Endothelial cell of umbilical vein (primary cell): ENCODE measurements at regions not wholly inside any gene's neighbourhood (a gene's known extent, or its start where the extent isn't known, plus 50 kb on each side); places are given as distances from the start of the nearest gene placed in this dataset.

Source experiments
- BruUV-seq: library from RNA; stranded (reverse); fragments of 400-500 nt; replicated peaks from 2 replicates; lab custom pipeline; 2021; lab: Mats Ljungman, UMichigan
- CTCF ChIA-PET: fragments of 300-600, 350-600 bp; sonication (Branson Sonifier 250); formaldehyde crosslinking; loops from one replicate; lab custom pipeline; 2021; ENCODE audit warnings: antibody characterized with exemption, inconsistent platforms; lab: Charles Lee
- POLR2A ChIA-PET: fragments of 300-600, 350-600 bp; sonication (Branson Sonifier 250); formaldehyde crosslinking; loops from one replicate; lab custom pipeline; 2021; ENCODE audit warnings: antibody characterized with exemption, inconsistent platforms; lab: Charles Lee
- DNase-seq: peaks from one replicate; pipeline ENCODE4 v3.0.0-alpha.2; 2011; ENCODE audit warnings: low read depth, low spot score
- FAIRE-seq: peaks from 2 replicates; lab custom pipeline; 2011; peaks lifted over from hg19 to GRCh38; lab: Jason Lieb, UNC
- H2AFZ ChIP-seq: 2 replicates; pipeline ENCODE4 v1.6.0; 2012; ENCODE audit warnings: low read depth, low read length, control low read depth, inconsistent platforms
- H3K27ac ChIP-seq: 2 replicates; pipeline ENCODE4 v1.5.1; 2011; ENCODE audit warnings: low read depth, mild to moderate bottlenecking, control low read depth, low read length, moderate library complexity; ENCODE audit not compliant: insufficient read depth
- H3K27me3 ChIP-seq, 2 experiments: 2 replicates each; pipeline versions ENCODE4 v1.6.0 to v1.6.1; 2011; ENCODE audit warnings: low read length in 2 of 2, mixed read lengths in 1 of 2; ENCODE audit not compliant: control insufficient read depth in 2 of 2, insufficient read depth in 2 of 2
- H3K36me3 ChIP-seq, 2 experiments: 2 replicates in 1 of 2; 3 replicates in 1 of 2; pipeline ENCODE4 v1.5.1; 2011; ENCODE audit warnings: low read length in 2 of 2, mild to moderate bottlenecking in 1 of 2, moderate library complexity in 1 of 2; ENCODE audit not compliant: control insufficient read depth in 2 of 2, insufficient read depth in 2 of 2; ENCODE audit errors: extremely low read depth in 1 of 2
- H3K4me1 ChIP-seq: 3 replicates; pipeline ENCODE4 v1.5.1; 2011; ENCODE audit warnings: mild to moderate bottlenecking, low read length; ENCODE audit not compliant: control insufficient read depth, insufficient read depth; ENCODE audit errors: extremely low read depth
- H3K4me2 ChIP-seq: 2 replicates; pipeline ENCODE4 v1.6.1; 2011; ENCODE audit warnings: low read length, control low read depth, mixed read lengths; ENCODE audit not compliant: insufficient read depth
- H3K4me3 ChIP-seq, 3 experiments: fragments of 200-600 bp in 1 of 3; sonication (generic), shearing (Covaris generic) in 1 of 3; replicated peaks in 1 of 3; 2 replicates each; pipeline ENCODE4 v1.5.1; 2011 to 2016; ENCODE audit warnings: control low read depth in 3 of 3, low read length in 3 of 3, mild to moderate bottlenecking in 2 of 3, inconsistent platforms in 1 of 3, low read depth in 1 of 3, moderate library complexity in 1 of 3; ENCODE audit not compliant: insufficient read depth in 1 of 3
- H3K79me2 ChIP-seq: 2 replicates; pipeline ENCODE4 v1.6.0; 2012; ENCODE audit warnings: low read length, inconsistent platforms; ENCODE audit not compliant: control insufficient read depth, insufficient read depth
- H3K9ac ChIP-seq: replicated peaks from 2 replicates; pipeline ENCODE3; 2011; ENCODE audit warnings: low read length, control low read depth; ENCODE audit not compliant: insufficient read depth; ENCODE audit errors: extremely low read depth
- H3K9me1 ChIP-seq: replicated peaks from 3 replicates; pipeline ENCODE4 v1.6.0; 2011; ENCODE audit warnings: mild to moderate bottlenecking, low read length; ENCODE audit not compliant: control insufficient read depth, insufficient read depth; ENCODE audit errors: extremely low read depth
- H3K9me3 ChIP-seq: replicated peaks from 2 replicates; pipeline ENCODE4 v1.5.1; 2012; ENCODE audit warnings: low read length, inconsistent platforms; ENCODE audit not compliant: control insufficient read depth, insufficient read depth
- H4K20me1 ChIP-seq: replicated peaks from 2 replicates; pipeline ENCODE3; 2011; ENCODE audit warnings: mild to moderate bottlenecking, low read length; ENCODE audit not compliant: control insufficient read depth, insufficient read depth; ENCODE audit errors: extremely low read depth
- CTCF ChIP-seq, 2 donors: IDR thresholded peaks; 1 replicate in 1 of 2; 2 replicates in 1 of 2; pipeline ENCODE4 v1.5.1; 2011; ENCODE audit warnings: low read length in 2 of 2, mild to moderate bottlenecking in 2 of 2, moderate library complexity in 2 of 2, control low read depth in 1 of 2, inconsistent platforms in 1 of 2, low read depth in 1 of 2; ENCODE audit not compliant: insufficient read depth in 1 of 2; ENCODE audit errors: extremely low read depth in 1 of 2
- EZH2 ChIP-seq: IDR thresholded peaks from 2 replicates; pipeline ENCODE4 v1.6.1; 2012; ENCODE audit warnings: borderline replicate concordance, low read depth, mild to moderate bottlenecking, moderate library complexity, low read length, inconsistent platforms; ENCODE audit not compliant: severe bottlenecking
- FOS ChIP-seq: IDR thresholded peaks from 2 replicates; pipeline ENCODE4 v1.6.1; 2011; ENCODE audit warnings: mild to moderate bottlenecking, low read length, moderate library complexity, borderline replicate concordance; ENCODE audit not compliant: insufficient read depth
- GATA2 ChIP-seq: IDR thresholded peaks from 2 replicates; pipeline ENCODE4 v1.7.0; 2011; ENCODE audit warnings: low read depth, mild to moderate bottlenecking, moderate library complexity, mixed read lengths, low read length; ENCODE audit not compliant: insufficient read length, insufficient read depth
- MAX ChIP-seq: IDR thresholded peaks from 2 replicates; pipeline ENCODE4 v1.6.1; 2011; ENCODE audit not compliant: insufficient read depth, insufficient read length
- MYC ChIP-seq: IDR thresholded peaks from one replicate; pipeline ENCODE4 v1.6.1; 2011; ENCODE audit warnings: mild to moderate bottlenecking, low read depth, low read length
- POLR2A ChIP-seq: IDR thresholded peaks from 2 replicates; pipeline ENCODE4 v1.6.1; 2012; ENCODE audit warnings: low read depth, mild to moderate bottlenecking, control low read depth, low read length
- dilution Hi-C: fragments of 300-500 bp; cut with MboI; formaldehyde crosslinking; loops from one replicate; pipeline ENCODE4 v1.15.0; 2019; ENCODE audit warnings: low sequenced_read_pairs; ENCODE audit not compliant: extremely low pct_ligation_motif_present
- intact Hi-C: fragments of 100-400 bp; cut with micrococcal nuclease; formaldehyde crosslinking; loops from one replicate; pipeline ENCODE4 v1.10.0; 2022

GRCh38 chr6:97437087-97437486 is 154.1 kb upstream of the MMS22L start:
- Histone ChIP-seq H3K27ac (no peak overlapping the region), H3K9ac (no peak overlapping the region), H3K27me3 (peaks cover 4 to 16% of the 10 kb centered on the region in 2 experiments), H3K9me3 (no peaks in the 10 kb centered on the region), H2AFZ (no peak overlapping the region), H4K20me1 (no peaks in the 10 kb centered on the region), H3K4me1 (no peaks in the 10 kb centered on the region), H3K4me3 (no peak overlapping the region), H3K9me1 (no peaks in the 10 kb centered on the region), H3K4me2 (no peak overlapping the region), H3K79me2 (no peaks in the 10 kb centered on the region), H3K36me3 (no peaks in the 10 kb centered on the region)
- DNase-seq (peak; percentile 34), FAIRE-seq (peak; percentile 78)
- POLR2A ChIA-PET = no interaction called here
- dilution Hi-C loops (no loop called here), intact Hi-C loops (loop anchor here (1.0 to 5.0 kb wide), 4 partner anchors 40 to 368 kb away; no protein-coding TSS in a partner anchor)
- BruUV-seq = no TSS peak
- TF ChIP-seq CTCF (IDR thresholded peaks at IDR 0.05; ENCODE audit: extremely low read depth in 1 of 2, insufficient read depth in 1 of 2, low read depth in 1 of 2, low read length in 2 of 2) (peak; percentile 64 to 69), POLR2A (no peak)
- CTCF ChIA-PET = interaction anchor here (0.7 to 3.0 kb wide), 9 partner anchors 9 to 369 kb away, joined by 3 to 21 read pairs (median 4); no protein-coding TSS in a partner anchor

GRCh38 chr6:97438011-97438671 is 155.1 kb upstream of the MMS22L start:
- no peak overlapping the region for H2AFZ ChIP-seq

More at GRCh38 chr6:97438011-97438671, 155.1 kb upstream of the MMS22L start:
- Histone ChIP-seq H4K20me1 (no peaks in the 10 kb centered on the region), H3K4me2 (no peak overlapping the region), H3K27ac (no peak overlapping the region), H3K9me1 (no peaks in the 10 kb centered on the region), H3K9me3 (no peaks in the 10 kb centered on the region), H3K4me1 (no peaks in the 10 kb centered on the region), H3K79me2 (no peaks in the 10 kb centered on the region), H3K36me3 (no peaks in the 10 kb centered on the region), H3K4me3 (no peak overlapping the region), H3K27me3 (peaks cover 4 to 18% of the 10 kb centered on the region in 2 experiments), H3K9ac (no peak overlapping the region)
- no TSS peak for BruUV-seq
- dilution Hi-C loops (no loop called here), intact Hi-C loops (loop anchor here (5.0 kb wide), 1 partner anchor 41 kb away; no protein-coding TSS in a partner anchor)
- CTCF ChIA-PET = interaction anchor here (1.2 to 4.2 kb wide), 7 partner anchors 19 to 1681 kb away, joined by 4 to 56 read pairs (median 6); no protein-coding TSS in a partner anchor
- DNase-seq (no peak), FAIRE-seq (no peak)
- POLR2A ChIA-PET = no interaction called here
- TF ChIP-seq FOS (no peak), GATA2 (no peak), MAX (no peak), MYC (no peak), POLR2A (no peak), EZH2 (no peak)
